ENCODE measurements at regions not wholly inside any gene's neighbourhood (a gene's known extent, or its start where the extent isn't known, plus 50 kb on each side); places are given as distances from the start of the nearest gene placed in this dataset.
"Not testable (repeated sequence)": the region's sequence is repeated elsewhere in the genome, so short reads cannot be mapped to it uniquely, and the experiment has no call there.

DNA sequence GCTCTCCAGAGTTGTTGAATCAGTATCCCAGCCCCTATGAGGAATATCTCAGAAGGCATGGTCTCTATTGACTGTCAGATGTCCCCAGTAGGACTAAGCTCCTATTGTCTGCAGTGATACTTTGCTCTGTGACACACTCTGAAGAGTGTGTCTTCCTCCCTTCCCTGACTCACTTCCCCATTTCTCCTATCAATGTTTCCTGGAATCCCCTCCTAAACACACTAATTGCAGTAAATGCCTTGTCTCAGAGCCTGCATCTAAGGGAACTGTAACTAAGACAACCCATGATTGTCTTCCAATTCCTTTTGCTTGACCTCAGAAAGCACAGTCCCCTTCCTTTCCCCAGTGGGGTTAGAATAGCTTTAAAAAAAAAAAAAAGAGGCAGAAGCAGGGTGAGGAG, 397.3 kb upstream of the PROK2 start:
- no peak for DNase-seq

- DNase-seq: no peak
Measured at GRCh38 chr3:72181251-72181650, 396.3 kb upstream of the PROK2 start.

- no peak for DNase-seq
Measured at GRCh38 chr3:72180405-72180804, 395.5 kb upstream of the PROK2 start.

- no peak for DNase-seq
Measured at GRCh38 chr3:72179107-72179464, 394.1 kb upstream of the PROK2 start.

GRCh38 chr3:72178463-72179106, 393.6 kb upstream of the PROK2 start:
- DNase-seq: no peak

- no peak for DNase-seq
Measured at GRCh38 chr3:72177075-72178050, 392.4 kb upstream of the PROK2 start.

GRCh38 chr3:72176537-72177041, 391.6 kb upstream of the PROK2 start:
- DNase-seq: no peak

- no peak for DNase-seq
Measured at GRCh38 chr3:72175296-72175858, 390.4 kb upstream of the PROK2 start.

DNA sequence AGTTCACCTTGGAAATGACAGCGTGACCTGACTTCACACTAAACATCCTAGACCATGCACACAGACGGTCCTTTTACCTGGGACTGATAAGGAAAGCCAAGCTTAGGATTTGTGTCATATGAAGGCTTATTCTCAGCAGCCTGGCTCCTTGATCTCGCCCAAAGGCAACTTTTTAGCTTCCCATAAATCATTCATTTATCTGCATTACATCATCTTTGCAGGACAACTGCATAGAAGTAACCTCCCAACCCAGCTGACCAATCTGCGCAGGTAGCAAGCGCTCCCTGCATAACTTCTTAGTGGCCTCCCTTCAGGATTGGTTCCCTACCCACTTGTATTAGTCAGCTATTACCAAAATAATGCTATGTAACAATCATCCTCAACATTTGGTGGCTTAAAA, 389.9 kb upstream of the PROK2 start:
- no peak for DNase-seq

DNA sequence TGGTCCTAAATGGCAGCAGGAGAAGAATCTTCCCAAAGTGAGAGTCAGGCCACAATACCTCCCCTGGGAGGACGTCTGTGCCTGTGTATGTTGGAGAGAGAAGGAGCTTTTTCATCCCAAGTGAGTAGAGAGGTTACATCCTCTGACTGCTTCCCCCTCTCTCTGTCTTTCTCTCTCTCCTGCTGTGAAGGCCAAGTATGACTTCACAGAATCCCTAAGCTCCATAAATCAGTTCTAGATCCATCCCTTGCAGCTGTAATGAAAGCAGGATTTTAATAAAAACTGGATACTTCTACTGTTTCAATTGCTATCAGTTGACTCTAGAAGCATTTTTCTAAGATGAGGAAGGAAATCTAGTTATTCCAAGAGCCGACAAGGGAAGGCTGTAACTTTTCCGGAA, 389.1 kb upstream of the PROK2 start:
- DNase-seq: no peak

DNA sequence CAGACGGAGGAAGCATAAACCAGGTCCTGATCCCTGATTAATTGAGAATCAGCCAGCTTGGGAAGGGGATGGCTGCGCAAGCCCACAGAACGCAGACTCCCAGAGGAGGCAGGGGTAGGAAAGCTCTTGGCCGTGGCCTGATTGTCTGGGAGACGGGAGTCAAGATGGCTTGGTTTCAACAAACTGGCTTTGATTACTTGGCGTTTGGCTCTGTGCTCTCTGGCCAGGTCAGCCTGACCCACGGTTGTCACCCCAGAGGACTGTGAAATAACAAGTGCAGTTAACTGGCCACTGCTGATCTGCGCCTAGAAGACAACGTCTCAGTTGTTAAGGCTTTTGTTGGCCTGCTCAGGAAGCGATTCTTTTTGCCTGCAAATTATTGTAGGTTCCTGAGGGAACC, 387.0 kb upstream of the PROK2 start:
- no peak for DNase-seq

GRCh38 chr3:72171463-72171881, 386.5 kb upstream of the PROK2 start:
- DNase-seq: no peak

- DNase-seq: no peak
Measured at GRCh38 chr3:72169561-72170472, 384.9 kb upstream of the PROK2 start.

DNA sequence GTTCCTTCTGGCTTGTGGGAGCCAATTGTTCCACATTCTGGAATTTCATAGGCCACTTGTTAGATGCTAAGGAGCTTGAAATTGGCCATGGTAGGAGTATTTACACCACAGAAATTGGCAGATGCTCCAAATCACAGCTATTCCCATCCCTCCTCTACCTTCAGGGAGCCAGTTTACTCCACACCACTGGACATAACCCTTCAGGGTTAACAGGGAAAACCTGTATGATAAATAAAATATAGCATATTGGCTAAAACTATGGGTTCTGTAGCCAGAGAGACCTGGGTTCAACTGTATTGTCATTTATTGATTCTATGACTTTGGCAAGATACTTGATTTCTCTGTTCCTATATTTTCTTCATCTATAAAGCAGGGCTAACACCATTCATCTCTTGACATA, 384.2 kb upstream of the PROK2 start:
- no peak for DNase-seq

DNA sequence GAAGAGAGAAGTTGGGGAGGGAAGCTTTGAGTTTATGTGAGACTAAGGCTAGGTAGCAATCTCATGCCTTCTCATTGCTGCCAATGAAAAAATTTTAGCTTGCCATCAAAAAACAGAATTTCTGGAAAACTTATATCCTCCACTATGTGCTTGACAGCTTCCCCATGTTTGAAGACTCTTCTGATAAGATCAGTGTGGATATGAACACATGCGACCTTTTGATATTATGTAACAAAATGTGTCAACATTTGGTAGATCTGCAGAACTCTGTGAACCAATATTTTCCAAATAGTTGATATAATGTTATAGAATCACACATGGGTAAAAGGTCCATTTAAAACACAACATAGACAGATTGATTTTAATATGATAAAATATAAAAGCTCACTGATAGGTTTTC, 380.9 kb upstream of the PROK2 start:
- no peak for DNase-seq

DNA sequence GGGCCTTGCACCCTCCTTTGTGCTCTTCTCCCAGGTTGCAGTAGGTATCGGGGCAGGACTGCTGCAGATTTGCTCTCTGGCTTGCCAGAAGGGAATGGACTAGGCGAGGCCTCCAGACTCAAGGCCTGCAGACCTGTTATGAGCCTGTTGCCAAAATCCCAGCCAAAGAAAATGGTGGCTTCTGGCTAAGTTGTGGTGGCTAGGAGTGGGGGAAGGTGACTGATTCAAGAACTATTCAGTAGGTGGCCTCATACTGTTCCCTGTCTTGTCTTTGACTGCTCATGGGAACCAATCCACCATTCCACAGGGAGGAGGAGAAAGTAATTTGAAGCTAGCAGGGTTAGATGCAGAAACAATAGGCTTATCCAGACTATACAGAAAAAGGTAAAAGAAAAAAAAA, 380.4 kb upstream of the PROK2 start:
- no peak for DNase-seq

DNA sequence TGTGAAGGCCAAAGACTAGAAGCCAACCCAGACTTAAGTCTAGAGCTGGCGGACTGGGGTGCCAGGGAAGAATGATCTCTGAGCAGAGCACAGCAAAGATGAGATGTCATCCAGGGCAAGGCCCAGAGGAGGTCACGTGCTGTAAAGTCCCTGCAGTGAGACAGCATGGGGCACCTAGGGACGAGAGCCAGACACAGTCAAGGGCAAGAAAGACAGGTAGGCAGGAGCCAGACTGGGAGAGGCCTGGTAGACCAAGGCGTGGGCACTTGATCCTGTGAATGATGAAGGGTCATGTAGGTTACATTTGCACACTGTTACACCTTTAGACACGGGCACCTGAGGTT, 379.7 kb upstream of the PROK2 start:
- no peak for DNase-seq

DNA sequence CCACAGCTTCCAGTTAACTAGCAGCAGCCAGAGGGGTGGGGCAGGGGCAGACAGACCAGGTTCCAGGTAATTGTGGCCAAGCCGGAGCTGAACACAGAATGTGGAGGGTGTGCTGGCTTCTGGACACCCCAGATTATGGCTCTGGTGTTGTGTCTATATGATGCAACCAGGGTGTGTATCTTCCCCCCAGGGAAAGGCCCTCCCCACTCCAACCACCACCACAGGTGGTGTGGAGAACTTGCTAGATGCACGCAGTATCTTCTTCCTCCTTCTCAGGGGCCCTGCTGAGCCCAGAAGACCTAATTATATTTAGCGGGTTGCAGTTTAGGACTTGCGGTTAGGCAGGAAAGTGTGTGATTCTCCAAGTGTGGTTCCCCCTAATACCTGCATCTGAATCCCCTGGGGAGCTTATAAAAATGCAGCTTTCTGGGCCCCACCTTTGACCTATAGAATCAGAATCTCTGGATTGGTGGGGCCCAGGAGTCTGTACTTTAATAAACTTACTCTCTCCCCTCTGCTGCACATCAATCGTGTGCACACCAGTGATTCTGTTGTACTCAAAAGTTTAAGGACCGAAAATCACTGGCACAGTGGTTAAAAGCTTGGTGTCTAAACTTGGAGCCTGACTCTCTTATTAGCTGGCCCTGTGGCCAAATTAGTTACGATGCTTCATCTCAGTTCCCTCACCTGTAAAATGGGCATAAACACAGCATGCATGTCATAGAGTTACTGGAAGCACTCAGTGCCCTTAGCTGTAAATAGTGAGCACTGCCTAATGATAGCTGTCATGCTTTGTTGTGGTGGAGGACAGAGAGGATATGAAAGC, 379.1 kb upstream of the PROK2 start:
- no peak for DNase-seq

DNA sequence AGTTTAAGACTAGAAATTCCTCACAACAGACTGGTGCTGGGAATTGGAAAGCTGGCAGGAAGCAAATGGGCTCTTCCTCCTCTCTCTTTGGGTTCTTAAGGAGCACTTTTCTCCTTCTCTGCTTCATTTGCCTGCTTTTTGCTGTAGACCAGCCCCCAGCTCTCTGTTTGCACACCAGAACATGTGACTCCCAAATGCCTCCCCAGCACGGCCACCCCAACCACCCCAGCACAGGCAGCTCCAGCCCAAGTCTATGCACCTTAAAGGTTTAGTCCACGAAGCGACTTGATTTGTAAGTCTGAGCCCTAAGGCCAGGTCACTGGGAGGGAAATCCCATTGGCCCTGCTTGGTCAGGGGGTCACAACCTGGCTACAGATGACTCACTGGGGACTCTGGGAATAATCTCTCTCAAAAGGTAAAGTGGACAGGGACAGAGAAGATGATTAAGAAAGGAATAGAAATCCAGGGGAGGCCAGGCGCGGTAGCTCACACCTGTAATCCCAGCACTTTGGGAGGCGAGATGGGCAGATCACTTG, 377.8 kb upstream of the PROK2 start:
- DNase-seq: no peak

DNA sequence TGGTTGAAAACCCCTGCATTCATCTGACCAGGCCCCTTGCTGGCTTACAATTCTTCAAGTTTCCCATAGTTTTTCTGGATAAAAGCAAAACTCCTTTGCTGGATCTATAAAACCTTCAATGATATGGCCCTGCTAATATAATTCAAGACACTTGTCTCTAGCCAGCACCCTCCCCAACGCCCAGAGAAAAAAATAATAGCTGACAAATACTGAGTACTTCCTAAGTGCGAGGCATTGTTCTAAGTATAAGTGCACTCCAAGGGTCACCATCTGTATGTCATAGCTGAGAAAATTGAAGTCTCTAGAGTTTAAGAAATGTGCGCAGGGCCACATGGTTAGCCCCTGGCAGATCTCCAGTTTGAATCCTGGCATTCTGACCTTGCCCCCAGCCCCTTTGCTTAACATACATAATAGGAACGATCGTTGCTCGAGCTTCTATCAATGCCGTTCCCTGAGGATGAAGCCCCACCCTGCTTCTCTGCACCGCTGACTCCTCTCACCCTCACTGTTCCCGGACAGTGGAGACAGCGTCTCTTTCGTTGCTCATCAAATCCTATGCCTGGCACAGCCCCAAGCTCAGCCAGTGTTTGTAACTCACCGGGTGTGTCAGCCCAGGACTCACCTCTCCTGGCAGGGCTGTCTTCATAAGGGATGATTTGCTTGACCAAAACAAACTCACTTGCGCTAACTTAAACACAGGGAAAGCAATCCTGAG, 377.1 kb upstream of the PROK2 start:
- DNase-seq: no peak

GRCh38 chr3:72161285-72161684, 376.3 kb upstream of the PROK2 start:
- DNase-seq: not testable (repeated sequence)

Measured in NCI-H1930 (cell line).